ENCODE measurements at regions not wholly inside any gene's neighbourhood (a gene's known extent, or its start where the extent isn't known, plus 50 kb on each side); places are given as distances from the start of the nearest gene placed in this dataset.
A peak's percentile ranks its signal among the peaks of the same experiment; 100 is the strongest.

DNA sequence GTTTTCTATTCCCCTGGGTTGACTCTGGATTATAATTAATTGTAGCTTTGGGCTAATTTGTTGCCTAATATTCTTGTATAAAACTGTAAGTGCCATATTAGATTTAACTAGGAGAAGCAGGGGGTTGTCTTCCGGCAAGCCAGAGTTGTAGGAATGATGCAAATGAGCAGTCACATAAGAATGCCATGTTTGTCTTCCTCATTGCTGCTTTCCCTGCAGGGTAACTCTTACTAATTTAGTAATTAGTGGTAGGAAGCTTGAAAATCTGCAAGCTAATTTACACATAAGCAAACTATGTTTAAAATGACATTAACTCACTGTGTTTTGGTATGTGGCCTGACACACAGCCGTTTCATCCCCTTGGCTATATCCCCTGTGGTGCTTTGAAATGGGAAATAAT, 527.8 kb downstream of the KCTD16 start:
- Histone ChIP-seq H3K27ac (ENCODE audit: low read length) (no peak overlapping the region), H3K36me3 (ENCODE audit: control insufficient read depth, insufficient read depth, low read length) (no peaks in the 10 kb centered on the region), H3K4me3 (ENCODE audit: low read depth in 2 of 2, low read length in 2 of 2) (no peak overlapping the region), H3K9me3 (ENCODE audit: control insufficient read depth, insufficient read depth, low read depth, low read length) (no peaks in the 10 kb centered on the region), H3K27me3 (ENCODE audit: control insufficient read depth, insufficient read depth, low read length) (no peaks in the 10 kb centered on the region), H3K4me1 (ENCODE audit: control insufficient read depth, insufficient read depth, low read length) (no peaks in the 10 kb centered on the region)
- no TSS peak for BruUV-seq (replicated peaks)
- DNase-seq (ENCODE audit: low read depth, low spot score) (no peak), ATAC-seq (no peak)
- intact Hi-C loops (cut with micrococcal nuclease; ENCODE audit: unreplicated experiment) (no loop called here), in situ Hi-C loops (cut with HindIII; ENCODE audit: low pct_unique_long_range_greater_than_20kb, low sequenced_read_pairs) (no loop called here)
- TF ChIP-seq TCF7L2 (IDR thresholded peaks at IDR 0.05; ENCODE audit: low read depth, low read length) (no peak), POLR2AphosphoS5 (IDR thresholded peaks at IDR 0.05; ENCODE audit: low read depth, low read length) (no peak), SIN3A (IDR thresholded peaks at IDR 0.05; ENCODE audit: borderline replicate concordance, insufficient read depth, low read depth, low read length) (no peak)
- TF ChIP-seq, protein P1, sequence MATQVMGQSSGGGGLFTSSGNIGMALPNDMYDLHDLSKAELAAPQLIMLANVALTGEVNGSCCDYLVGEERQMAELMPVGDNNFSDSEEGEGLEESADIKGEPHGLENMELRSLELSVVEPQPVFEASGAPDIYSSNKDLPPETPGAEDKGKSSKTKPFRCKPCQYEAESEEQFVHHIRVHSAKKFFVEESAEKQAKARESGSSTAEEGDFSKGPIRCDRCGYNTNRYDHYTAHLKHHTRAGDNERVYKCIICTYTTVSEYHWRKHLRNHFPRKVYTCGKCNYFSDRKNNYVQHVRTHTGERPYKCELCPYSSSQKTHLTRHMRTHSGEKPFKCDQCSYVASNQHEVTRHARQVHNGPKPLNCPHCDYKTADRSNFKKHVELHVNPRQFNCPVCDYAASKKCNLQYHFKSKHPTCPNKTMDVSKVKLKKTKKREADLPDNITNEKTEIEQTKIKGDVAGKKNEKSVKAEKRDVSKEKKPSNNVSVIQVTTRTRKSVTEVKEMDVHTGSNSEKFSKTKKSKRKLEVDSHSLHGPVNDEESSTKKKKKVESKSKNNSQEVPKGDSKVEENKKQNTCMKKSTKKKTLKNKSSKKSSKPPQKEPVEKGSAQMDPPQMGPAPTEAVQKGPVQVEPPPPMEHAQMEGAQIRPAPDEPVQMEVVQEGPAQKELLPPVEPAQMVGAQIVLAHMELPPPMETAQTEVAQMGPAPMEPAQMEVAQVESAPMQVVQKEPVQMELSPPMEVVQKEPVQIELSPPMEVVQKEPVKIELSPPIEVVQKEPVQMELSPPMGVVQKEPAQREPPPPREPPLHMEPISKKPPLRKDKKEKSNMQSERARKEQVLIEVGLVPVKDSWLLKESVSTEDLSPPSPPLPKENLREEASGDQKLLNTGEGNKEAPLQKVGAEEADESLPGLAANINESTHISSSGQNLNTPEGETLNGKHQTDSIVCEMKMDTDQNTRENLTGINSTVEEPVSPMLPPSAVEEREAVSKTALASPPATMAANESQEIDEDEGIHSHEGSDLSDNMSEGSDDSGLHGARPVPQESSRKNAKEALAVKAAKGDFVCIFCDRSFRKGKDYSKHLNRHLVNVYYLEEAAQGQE (IDR thresholded peaks at IDR 0.05; ENCODE audit: insufficient read depth in 1 of 2, low read depth in 2 of 2, low read length in 1 of 2) = no peak
- TF ChIP-seq, protein P2, sequence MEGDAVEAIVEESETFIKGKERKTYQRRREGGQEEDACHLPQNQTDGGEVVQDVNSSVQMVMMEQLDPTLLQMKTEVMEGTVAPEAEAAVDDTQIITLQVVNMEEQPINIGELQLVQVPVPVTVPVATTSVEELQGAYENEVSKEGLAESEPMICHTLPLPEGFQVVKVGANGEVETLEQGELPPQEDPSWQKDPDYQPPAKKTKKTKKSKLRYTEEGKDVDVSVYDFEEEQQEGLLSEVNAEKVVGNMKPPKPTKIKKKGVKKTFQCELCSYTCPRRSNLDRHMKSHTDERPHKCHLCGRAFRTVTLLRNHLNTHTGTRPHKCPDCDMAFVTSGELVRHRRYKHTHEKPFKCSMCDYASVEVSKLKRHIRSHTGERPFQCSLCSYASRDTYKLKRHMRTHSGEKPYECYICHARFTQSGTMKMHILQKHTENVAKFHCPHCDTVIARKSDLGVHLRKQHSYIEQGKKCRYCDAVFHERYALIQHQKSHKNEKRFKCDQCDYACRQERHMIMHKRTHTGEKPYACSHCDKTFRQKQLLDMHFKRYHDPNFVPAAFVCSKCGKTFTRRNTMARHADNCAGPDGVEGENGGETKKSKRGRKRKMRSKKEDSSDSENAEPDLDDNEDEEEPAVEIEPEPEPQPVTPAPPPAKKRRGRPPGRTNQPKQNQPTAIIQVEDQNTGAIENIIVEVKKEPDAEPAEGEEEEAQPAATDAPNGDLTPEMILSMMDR (IDR thresholded peaks at IDR 0.05) = no peak
- CTCF ChIA-PET = no interaction called here
- POLR2A ChIA-PET = no interaction called here

DNA sequence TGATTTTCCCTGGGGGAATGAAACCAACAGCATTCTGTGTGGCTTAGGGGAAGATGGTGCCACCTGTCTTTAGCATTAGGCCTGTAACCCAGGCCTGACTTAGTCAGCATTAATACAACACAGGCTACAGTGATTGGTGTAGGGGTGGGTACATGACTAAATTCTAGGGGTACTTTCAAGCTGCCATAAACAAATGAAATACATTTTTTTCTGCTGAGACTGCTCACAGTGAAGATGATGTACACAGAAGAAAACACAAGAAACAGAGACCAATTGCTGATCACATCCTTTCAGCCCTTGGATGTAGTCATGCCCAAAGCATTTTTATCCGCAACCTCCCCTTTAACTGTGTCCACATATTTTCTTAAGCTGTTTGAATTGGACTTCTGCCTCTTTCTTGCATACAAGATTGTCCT, 527.2 kb downstream of the KCTD16 start:
- ATAC-seq = peak; percentile 77
- in situ Hi-C loops (cut with HindIII; ENCODE audit: low pct_unique_long_range_greater_than_20kb, low sequenced_read_pairs) (no loop called here), intact Hi-C loops (cut with micrococcal nuclease; ENCODE audit: unreplicated experiment) (no loop called here)
- ChIA-PET CTCF (no interaction called here), POLR2A (no interaction called here)
- TF ChIP-seq POLR2AphosphoS5 (IDR thresholded peaks at IDR 0.05; ENCODE audit: low read depth, low read length) = no peak
- TF ChIP-seq, protein P2 (IDR thresholded peaks at IDR 0.05) = peak; percentile 7; the same call in 1 of the 2 replicates
- TF ChIP-seq SIN3A (IDR thresholded peaks at IDR 0.05; ENCODE audit: borderline replicate concordance, insufficient read depth, low read depth, low read length) = no peak
- TF ChIP-seq TCF7L2 (IDR thresholded peaks at IDR 0.05; ENCODE audit: low read depth, low read length) = no peak
- TF ChIP-seq, protein P1 (IDR thresholded peaks at IDR 0.05; ENCODE audit: insufficient read depth in 1 of 2, low read depth in 2 of 2, low read length in 1 of 2) = no peak
- Histone ChIP-seq H3K27ac (ENCODE audit: low read length) (no peak overlapping the region), H3K4me3 (ENCODE audit: low read depth in 2 of 2, low read length in 2 of 2) (no peak overlapping the region), H3K36me3 (ENCODE audit: control insufficient read depth, insufficient read depth, low read length) (no peaks in the 10 kb centered on the region), H3K9me3 (ENCODE audit: control insufficient read depth, insufficient read depth, low read depth, low read length) (no peaks in the 10 kb centered on the region), H3K4me1 (ENCODE audit: control insufficient read depth, insufficient read depth, low read length) (no peaks in the 10 kb centered on the region), H3K27me3 (ENCODE audit: control insufficient read depth, insufficient read depth, low read length) (no peaks in the 10 kb centered on the region)
- peak; percentile 78 for DNase-seq (ENCODE audit: low read depth, low spot score)
- BruUV-seq (replicated peaks) = no TSS peak
